ENCODE measurements at regions not wholly inside any gene's neighbourhood (a gene's known extent, or its start where the extent isn't known, plus 50 kb on each side); places are given as distances from the start of the nearest gene placed in this dataset.

DNA sequence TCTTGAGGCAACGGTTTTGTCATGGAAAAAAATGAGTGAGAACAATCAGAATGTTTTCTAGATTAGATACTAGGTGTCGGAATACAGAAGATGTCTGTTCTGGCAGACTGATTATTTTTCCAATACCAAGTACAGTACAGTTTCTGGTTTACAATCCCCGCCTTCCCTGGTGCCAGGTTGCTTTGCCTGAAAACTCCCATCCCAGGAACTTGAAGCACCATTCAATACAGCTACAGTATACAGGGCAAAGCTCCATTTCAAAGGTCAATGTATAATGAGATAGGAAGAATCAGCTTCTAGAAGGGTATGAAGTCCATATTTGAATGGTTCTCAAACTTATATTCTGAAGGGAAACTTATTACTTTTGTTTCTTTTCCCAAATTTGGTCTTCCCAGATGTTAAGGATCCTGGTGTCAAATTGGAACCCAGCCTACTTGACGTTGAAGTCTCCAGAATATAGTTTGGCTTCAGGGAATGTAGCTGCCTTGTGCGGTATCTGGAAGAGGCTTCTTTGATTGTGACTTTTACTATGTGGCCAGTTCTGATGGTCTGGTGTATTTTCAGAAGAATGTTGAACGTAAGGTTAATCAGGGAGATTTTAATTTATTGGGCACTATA, 238.0 kb upstream of the ATP2B1 start:
- no peak for DNase-seq

GRCh38 chr12:89945123-89945522, 236.5 kb upstream of the ATP2B1 start:
- no peak for DNase-seq

GRCh38 chr12:89943463-89943862, 234.8 kb upstream of the ATP2B1 start:
- DNase-seq: no peak

- no peak for DNase-seq
These were observed 232.8 kb upstream of the ATP2B1 start for GRCh38 chr12:89941436-89941835.

GRCh38 chr12:89939522-89940215, 231.0 kb upstream of the ATP2B1 start:
- no peak for DNase-seq

GRCh38 chr12:89936631-89937030, 228.0 kb upstream of the ATP2B1 start:
- no peak for DNase-seq

GRCh38 chr12:89935850-89936249, 227.2 kb upstream of the ATP2B1 start:
- DNase-seq: no peak

DNA sequence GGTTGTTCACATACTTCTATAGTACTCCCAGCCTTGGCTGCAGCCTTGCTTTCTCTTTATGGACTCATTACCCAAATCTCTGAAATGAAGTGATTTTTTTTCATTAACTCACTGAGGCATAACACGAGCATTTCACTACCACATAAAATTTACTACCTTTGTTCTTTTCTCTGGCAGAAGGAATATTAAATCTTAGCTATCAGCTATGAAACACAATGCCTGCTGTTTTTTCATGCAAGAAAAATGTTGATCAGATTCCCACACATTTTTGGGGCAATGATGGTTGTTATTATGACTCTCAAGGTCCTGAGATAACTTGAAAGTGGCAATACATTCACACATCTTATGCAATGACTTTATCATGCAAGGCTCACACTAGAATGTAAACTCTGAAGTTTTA, 225.3 kb upstream of the ATP2B1 start:
- no peak for DNase-seq

GRCh38 chr12:89932954-89933353, 224.3 kb upstream of the ATP2B1 start:
- DNase-seq: no peak

DNA sequence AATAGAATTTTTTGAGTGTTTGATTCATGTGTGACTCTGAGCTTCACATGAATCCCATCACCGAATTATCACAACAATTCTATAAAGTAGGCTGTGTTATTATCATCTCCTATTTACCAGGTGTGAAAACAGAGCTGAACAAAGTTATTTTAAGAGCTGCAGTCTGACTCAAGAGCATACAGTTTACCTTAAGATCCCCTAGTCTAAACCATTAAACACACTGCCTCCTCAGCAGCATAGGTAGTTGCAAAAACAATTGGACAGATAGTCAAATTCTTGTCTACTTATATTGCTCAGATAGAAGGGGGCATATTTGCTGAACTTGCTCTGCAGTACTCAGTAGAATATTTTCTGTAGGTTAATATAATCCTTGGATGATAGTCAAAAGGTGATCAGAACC, 219.8 kb upstream of the ATP2B1 start:
- no peak for DNase-seq

- DNase-seq: no peak
These were observed 218.6 kb upstream of the ATP2B1 start for GRCh38 chr12:89927226-89927698.

- DNase-seq: no peak
These were observed 215.6 kb upstream of the ATP2B1 start for GRCh38 chr12:89924191-89924590.

DNA sequence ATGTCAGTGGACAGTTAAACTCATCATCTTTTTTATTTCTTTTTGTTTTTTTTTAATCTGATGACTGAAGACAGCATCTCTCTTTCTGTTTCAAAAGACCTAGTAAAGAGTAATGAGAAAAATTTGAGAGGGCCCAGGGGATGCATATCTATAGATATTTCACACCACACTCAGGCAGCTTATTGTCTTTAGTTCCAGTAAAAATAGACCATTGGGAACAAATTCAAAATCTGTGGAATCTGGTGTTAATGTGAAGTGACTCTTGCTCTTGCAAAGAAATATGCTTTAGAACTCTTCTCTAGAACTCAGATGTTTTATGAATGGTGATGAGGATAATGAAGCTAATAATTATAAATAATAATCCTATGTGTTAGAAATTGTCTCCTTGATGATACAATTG, 214.5 kb upstream of the ATP2B1 start:
- no peak for DNase-seq

GRCh38 chr12:89920866-89921265, 212.2 kb upstream of the ATP2B1 start:
- no peak for DNase-seq

DNA sequence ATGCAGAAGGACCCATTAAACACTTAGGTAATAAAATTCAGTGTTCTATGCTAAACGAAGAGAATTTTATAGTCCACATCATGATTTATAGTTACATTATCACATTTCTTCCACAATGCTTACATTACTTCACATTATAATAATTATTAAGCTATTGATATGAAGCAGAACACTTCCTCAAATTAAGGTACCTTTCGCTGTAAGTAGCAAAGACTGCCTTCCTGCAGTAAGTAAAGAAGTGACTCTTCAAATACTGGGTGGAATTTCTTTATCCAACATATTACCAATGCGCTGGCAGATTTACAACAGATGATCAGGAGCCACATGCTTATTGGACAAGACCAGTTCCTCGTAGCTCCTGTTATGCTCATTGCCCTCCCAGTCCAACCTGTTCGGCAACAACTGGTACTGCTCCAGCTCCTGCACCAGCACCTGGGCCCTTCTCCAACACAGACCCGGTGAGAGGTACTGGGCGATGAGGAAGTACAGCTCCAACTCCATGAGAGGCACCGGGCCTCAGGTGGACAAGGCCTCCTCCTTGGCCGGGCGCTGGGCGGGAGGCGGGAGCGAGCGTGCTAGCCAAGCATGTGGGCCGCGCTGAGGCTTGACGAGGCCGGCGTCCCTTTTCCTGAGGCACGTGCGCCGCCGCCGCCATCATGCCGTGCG, 210.7 kb upstream of the ATP2B1 start:
- no peak for DNase-seq

DNA sequence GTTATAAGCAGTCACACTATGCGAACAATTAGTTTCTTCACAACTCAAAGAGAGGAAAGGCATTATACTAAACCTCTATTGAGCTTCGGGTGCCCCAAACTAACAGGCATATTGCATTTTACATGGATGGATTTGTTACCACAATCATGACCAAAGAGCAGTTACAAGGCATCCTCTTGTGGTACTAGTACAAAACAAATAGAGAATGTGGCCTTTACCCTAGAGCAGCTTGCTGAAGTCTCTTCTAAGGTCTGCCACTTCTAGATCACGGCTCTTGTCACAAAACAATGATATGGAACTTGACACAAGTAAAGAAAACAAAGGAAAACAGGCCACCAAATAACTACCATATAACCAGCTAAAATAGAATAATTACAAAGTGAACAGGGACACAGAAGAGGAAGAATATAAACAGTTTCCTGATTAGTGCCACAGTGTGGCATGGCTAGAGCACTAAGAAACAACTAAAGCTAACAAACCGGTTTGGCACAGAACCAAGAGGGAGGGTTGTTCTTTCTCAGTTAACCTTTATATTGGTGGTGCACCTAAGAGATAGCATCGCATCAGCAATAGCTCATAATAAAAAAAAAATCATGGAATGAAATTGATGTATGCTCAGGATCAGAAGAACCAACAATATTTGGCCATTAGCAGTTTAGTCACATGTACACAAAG, 209.7 kb upstream of the ATP2B1 start:
- no peak for DNase-seq

DNA sequence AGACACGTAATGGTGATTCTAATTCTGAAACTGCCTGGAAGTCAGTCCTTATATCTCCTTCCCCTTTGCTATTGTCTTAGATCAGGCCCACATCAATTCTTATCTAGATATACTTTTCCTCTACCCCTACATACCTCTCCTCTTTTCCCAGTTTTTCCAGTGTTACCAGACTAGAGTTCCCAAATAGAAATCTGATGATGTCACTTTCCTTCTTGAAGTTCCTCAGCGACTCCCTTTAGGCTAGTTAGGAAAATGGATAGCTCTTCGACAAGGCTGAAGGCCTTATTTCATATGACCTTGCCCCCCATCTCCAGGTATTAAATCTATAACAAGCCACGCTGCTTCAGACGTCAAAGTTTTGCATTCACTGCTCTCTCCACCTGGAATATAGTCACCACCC, 201.1 kb upstream of the ATP2B1 start:
- DNase-seq: no peak

DNA sequence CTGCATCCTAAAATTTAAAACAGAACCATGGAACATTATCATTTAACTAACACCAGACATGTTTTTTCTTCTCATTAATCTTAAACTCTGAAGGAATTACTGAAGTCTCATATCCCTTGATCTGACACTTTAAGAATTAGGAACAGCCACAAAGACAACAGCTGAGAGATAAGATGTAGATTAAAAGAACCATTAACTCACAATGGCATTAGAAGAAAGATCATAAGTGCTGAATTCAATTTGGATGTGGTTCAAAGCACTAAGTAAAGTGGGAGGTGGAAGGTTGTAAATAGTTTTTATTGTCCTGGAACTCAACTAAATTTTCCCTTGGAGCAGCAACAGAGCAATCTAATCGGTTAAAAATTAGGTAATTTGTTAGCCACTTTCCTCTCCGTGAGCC, 199.0 kb upstream of the ATP2B1 start:
- DNase-seq: no peak

DNA sequence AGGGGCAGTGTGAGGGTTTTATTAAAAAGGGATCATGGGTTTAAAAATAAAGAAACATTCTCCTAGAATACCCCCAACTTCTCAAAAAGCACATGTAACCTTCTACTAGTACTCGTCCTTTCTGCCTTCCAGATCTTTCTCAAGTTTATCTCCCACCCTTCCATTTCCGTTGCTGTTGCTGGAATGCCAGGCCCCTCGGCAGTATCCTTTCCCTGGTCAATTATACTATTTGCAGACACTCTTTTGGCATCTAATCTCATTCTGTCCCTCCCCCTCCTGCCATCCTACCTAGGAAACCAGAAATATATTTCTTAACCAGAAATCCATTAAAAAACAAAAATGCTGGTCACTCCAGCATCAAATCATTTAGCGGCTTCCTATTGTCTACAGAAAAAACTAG, 198.2 kb upstream of the ATP2B1 start:
- DNase-seq: no peak

DNA sequence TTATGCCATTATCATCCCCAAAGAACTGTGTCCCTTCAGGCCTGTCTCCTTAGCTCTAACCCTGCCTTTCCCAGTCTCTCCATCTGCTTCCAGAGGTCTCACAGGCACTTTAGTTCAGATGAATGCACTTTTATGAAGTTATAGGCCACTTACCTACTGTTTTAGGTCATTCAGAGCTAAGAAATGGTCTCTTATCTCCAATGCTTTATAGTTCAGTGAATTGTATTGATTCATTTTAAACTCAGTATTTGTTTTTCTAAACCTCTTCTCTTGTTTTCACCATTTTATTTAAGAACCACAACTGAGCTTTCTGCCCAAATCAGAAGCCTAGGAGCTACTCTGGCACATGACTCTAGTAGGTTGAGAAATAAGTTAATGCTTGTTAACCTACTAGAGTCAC, 197.5 kb upstream of the ATP2B1 start:
- no peak for DNase-seq

GRCh38 chr12:89901906-89902642, 193.4 kb upstream of the ATP2B1 start:
- no peak for DNase-seq

- no peak for DNase-seq
These were observed 192.7 kb upstream of the ATP2B1 start for GRCh38 chr12:89901319-89901718.

DNA sequence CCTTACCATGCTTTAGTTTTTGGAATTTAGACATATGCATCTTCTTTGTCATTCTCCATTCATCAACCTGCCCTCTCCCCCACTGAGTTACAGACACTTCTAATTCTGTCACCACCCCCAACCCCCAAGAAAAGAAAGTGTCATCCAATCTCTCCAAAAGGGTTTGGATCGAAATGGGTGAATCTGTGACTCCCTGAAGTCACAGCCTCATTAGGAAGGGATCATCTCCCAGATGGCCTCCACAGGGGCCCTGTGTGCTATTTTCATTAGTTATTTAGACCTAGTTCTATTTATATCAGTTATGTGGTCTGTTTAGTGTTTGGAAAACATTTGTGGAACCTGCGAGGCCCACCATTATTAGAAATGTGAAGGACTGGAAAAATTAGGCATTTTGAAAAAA, 191.0 kb upstream of the ATP2B1 start:
- no peak for DNase-seq
